Umbilical cord (tissue), 1 donor: ENCODE measurements at regions not wholly inside any gene's neighbourhood (a gene's known extent, or its start where the extent isn't known, plus 50 kb on each side); places are given as distances from the start of the nearest gene placed in this dataset.

Experiments
- DNase-seq: peaks from one replicate; pipeline ENCODE4 v3.0.0-alpha.2; 2015; ENCODE audit warnings: low spot score

DNA sequence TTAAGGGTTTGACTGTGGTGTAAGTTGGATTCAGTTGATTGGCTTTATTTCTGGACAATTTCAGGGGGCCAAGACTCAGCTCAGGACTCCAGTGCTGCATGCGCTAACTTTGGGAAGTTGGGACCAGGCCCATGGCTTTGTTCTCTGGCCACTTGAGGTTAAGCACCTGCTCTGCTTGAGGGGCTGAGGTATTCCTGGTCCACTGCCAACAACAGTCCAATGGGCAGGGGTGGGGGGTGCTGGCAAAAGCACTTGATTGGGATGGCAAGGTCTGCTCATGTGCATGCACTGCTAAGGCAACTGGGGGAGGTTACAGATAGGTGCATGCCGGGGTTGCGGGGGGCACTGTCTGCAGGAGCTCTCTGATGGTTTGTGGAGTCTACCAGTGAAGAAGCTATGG lies 52.6 kb upstream of the ASB17 start:
- DNase-seq, result no peak

DNA sequence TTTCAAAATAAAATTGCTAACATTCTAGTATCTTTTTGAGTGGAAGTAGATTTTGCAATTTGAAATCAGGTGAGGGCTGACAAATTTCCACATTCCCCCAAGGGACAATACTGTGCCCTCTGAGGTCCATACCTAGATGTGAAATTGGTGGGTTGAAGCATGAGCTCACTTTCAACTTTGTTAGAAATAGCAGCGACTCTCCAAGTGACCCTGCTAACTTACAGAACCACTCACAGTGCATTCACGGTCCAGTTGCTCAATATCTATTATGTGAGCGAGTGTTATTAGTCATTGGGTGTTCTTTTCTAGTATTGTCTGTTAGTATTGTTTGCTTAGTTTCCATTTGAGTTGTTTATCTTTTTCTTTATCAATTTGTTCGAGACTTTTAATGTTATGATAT lies 53.6 kb upstream of the ASB17 start:
- DNase-seq, result no peak

DNA sequence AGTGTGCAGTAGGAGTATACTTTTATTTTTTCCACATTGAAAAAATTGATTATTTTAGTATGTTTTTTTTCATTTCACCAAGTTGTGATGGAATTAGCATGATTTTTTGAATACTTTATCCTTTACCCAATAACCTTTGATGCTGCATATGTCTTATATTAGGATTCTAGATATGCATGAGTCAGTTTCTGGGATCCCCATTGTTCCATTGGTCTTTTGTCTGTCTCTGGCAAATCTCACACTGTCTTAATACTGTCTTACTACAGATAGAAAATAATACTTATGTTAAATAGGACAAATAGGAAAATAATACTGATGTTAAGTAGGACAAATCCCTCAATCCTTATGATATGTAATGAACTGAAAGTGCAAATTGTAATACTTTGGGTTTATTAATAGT lies 54.3 kb upstream of the ASB17 start:
- no peak for DNase-seq

DNA sequence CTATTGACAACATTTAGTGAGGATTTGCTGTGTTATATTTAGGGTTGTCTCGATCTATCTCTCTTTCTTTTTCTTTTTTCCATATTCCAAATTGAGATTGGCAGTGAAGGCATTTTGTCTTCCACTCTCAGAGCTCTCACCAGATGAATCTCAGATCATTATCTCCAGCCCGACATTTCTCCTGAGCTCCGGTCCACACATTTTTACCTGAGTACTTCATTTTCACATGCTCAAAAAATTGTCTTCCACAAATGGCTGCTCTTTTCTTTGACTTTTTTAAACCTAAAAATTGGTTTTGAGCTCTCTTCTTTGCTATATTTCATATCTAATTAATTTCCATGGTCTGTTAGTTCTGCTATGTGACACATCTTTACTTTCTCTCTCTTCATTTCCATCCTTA lies 56.9 kb upstream of the ASB17 start:
- no peak for DNase-seq

DNA sequence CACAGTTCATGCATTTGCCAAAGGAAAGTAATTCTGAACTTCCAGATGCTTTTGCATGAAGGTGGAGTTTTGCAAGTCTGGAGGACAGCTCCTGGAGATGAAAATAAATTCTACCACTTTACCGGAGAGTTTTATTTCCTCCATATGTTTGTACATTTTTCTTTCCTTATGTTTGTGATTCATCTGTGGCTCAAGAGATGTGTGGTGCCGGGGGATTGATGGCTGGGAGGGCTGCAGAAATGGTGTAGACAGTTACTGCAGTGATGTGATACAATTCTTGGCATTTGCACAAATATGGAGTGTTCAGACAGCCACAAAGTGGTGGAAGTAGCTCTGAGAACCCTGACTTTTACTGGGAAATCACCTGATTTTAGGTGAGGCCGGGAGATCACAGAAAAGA lies 58.5 kb upstream of the ASB17 start:
- DNase-seq, result peak; percentile 48

DNA sequence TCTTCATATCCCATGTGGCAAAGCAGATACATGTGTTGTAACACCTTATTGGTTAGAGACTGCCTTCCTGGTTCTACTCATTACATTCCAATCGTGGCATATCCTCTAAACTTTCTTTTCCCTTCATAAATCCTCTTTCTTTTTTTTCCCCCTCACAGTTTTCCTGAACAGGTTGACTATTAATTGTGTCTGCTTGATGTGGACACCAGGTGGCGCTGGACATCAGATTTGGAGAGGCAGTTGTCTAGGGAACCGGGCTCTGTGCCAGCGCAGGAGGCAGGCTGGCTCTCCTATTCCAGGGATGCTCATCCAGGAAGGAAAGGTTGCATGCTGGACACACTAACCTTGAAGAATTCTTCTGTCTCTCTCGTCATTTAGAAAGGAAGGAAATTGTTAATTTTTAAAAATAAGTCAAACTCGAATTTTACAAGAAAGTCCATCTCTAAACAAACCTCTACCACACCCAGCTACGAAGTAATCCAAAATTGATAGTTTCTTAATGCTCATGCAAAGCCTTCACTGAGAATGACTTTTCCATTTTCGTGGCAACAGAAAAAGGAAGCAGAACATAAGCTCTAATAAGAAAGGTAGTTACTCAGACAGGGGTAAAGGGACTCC lies 59.4 kb upstream of the ASB17 start:
- peak; percentile 90 for DNase-seq

DNA sequence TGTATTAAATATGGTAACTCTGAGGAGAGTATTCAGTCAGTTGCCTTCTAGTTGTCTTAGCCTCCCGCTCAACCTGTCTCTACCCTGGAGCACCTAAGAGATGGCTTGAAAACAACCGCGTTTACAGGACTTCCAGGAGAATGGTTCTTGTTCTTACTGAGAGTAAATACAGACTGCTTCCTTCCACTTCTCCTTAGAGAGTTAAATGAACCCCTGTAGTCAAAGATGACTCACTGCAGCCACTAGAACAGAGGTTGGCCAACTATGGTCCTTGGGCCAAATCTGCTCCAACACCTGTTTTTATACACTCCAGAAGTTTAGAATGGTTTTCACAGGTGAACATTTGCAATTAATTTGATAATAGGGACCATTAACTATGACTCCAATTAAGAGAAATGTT lies 60.1 kb upstream of the ASB17 start:
- no peak for DNase-seq

DNA sequence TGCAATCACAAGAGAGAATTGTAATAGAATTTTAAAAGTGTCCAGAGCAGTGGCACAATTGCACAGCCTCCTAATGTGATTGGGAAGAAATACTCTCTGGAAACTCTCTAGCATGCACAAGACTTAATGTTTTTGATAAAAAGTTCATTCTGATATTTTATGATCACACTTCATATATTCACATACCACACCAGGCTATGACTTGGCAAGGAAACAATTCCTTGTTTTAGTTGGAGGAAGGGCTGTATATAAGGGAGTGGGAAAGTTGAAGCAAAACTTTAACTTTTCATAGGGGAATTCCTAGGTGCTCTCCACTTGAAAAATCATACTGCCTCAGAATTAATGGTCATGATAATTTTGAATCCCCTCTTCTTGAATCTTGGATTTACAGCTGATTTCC lies 61.5 kb upstream of the ASB17 start:
- DNase-seq, result no peak

DNA sequence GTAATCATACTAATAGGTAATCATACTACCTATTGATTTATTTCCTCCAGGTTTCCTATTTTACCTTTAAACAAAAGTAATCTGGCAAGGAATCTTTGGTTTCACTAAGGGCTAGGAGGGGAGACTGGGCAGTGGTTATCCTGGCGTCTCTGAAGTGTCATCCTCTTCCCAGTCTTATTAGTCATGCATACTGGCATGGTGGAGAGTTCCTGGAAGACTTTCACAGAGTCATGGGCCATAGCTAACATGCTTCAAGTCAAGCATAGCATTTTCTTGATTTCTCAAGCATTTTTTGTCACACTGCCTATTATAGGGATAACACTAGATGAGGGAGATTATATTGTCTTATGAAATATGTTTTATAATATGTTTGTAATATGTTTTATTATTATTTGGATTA lies 64.0 kb upstream of the ASB17 start:
- DNase-seq, result no peak

DNA sequence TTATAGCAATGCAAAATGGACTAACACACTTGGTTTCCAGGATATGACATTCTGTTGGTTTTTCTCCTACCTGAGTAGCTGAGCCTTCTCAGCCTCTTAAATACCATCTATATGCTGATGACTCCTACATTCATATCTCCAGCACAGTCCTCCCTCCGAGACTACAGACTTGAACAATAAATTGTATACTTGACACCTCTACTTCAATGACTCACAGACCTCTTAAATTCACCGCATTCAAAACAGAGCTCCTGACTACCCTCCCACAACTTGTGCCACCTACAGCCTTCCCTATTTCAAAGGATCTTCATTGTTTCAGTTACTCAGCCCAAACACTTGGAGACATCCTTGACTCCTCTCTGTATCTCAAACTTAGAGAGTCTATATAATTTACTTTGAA lies 66.8 kb upstream of the ASB17 start:
- DNase-seq, result no peak

DNA sequence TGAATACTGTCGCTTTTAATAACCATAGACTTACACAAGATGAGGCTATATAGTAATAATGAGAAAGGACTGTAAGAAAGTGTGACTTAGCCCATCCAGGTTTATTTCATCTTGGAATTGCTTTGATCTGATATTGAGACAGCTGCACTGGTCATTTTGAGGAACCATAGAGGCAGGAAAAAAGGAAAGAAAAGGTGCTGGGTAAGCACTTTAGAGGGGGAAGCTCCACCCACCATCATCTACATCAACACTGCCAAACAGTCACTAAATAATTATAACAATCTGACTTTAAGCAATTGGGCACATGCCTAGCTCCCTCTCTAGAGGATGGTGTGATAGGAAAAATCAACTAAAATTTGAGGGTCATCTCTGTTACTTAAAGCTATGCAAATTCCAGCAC lies 70.6 kb upstream of the ST6GALNAC3 start:
- no peak for DNase-seq

DNA sequence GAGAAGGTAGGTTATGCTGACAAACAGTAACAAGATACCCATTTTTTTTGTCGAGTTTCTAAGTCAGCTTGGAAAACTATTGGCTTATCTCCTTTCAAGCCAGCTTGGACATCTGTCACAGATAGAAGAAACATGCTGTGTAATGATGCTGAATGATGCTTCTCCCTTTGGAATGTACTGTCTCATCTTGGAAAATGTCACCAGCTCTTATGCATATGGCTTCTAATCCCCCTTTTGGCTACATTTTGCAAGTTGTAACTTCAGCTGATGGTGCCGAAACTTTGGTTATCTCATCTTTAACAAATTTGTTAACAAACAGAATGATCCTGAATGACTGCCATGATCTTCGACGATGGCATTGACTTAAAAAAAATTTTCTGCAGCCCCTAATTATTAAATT lies 68.8 kb upstream of the ST6GALNAC3 start:
- no peak for DNase-seq

DNA sequence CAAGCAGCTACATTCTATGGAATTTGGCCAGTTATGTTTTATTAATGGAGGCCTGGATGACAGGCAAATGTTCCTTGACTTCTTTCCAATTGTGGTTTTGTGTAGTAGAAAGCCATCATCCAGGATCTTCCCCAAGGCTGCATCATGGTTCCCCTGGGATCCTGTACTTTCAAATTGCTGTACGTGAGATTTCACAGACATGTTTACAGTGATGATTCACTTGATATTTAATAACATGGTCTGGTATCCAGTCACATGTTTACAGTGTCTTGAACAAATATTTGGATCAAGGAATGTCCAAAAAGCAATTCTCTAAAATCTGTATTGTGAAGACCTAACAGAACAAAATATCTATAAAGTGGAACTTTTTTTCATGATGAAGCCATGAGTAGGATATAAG lies 68.3 kb upstream of the ST6GALNAC3 start:
- peak; percentile 83 for DNase-seq

DNA sequence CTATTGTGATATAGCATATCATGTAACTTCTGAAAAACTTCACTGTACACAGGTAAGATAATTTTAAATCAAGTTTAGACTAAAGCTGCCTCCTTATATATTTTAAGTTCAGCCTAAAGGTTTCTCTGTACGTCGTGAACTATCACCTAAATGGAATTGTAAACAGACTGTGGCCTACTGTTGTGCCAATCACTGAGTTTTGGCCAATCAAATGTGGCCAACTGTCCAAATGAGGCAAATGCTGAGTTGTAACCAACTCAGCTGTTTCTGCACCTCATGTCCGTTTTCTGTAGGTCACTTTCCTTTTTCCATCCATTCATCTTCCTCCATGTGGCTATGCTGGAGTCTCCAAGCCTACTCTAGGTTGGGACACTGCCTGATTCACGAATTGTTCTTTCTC lies 63.7 kb upstream of the ST6GALNAC3 start:
- no peak for DNase-seq

DNA sequence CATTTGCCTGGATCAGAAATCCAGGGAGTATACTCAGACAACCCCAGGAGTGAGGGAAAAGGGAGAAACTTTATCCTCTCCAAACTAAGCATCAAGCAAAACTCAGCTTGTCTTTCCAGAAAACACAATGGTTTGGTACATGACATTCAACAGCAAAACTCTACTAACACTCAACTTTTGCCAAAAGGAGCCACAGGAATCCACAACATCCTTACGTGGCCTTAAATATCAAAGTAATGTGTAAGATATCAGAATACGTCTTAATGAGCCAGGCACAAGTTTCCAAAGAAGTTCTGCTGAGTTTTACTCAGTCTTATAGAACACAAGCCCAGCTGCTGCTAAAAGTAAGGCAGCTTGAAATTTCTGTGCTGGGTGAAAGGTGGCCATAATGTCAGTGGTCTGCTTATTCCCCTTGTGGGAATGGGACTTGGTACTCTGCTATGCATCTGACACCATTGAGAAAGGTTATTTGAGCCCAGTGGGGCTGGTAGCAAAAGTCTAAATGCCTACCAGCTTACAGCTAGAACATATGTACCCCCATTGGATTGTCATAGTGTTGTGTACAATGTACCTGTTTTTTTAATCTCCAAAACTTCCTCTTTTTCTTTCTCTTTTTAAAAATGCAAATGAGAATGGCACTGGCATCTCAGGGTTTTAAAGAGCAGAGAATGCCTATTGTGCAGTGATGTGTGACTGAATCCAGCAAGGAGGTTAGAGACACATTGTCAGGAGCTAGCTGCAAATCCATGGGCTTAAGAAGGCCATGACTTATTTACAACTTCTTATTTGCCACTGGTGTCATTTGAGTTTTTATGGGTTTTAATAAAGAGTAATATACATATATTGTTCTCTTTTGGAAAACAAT lies 62.0 kb upstream of the ST6GALNAC3 start:
- no peak for DNase-seq

DNA sequence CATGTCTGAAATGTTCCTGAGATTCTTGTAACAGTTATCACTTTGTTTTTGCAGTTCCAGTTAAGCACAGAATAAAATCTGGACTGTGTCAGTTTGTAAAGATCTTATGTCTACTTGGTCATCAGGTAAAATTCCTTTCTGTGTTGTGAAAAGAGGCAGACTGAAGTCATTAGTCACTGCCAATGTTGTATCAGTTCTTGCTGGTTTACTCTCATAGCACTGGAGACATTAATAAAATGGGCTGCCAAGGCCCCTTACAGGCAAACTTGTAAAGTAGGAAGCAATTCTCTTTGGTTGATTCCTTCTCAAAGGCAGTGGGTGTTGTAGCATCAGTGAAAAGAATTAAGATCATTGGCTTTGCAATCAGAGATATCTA lies 61.4 kb upstream of the ST6GALNAC3 start:
- peak; percentile 64 for DNase-seq

DNA sequence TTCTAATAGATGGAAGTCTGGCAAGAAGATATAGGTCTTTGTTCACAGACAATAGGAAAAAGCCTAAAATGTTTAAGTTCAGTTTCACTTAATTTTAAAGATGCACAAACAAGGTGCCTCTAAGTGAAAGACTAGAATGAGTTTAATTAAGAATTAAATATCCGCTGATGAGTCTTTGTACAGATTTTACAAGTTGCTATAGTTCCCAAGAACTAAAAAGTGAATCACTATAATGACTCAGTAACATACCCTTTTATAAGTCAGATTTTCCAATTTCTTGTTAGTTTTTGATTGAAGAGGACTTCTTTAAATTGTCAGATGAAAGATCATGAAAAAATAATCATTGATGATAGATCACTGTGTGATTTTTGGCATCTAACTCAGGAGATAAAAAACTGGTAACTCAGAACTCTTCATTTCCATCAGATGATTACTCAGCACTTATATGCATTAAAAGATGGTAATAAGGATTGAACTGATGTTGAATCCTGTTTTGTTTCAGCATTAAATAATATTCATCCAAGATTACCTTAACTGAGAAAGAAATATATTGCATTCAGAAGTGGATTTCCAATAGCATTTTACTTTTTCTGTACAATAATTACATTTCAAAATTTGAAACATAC lies 59.0 kb upstream of the ST6GALNAC3 start:
- DNase-seq, result no peak

DNA sequence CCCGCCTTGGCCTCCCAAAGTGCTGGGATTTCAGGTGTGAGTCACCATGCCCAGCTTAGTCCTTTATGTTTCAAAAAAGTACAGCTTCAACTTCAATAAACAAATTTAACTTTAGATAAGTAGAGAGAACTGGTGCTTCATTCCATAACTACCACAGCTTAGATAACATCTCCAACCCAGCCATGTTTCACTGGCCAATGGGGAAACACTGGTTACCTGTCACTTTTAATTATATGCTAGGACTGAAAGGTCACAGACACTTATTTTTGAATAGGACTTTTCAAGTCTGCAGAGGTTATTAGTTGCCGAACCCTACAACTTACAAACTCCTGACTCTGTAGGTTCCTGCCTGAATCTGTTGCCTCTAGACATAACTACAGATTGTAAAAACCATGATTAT lies 56.5 kb upstream of the ST6GALNAC3 start:
- DNase-seq, result no peak

DNA sequence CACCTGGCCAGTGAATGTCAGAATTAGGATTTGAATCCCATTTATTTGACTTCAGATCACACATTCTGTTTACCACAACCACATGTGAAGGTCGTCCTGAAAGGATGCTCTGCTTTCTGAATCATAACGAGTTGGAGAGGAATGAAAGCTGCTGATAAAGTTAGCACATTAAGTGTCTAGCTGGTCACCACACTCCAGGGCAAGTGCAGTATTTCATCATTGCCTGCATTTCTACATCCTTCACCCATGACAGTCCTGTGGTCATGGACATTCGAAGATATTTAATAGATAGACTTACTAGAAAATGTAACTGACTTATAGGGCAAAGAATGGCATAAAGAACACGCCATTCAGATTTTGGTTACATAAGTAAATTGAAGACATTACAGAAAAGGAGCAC lies 52.7 kb upstream of the ST6GALNAC3 start:
- DNase-seq, result no peak

DNA sequence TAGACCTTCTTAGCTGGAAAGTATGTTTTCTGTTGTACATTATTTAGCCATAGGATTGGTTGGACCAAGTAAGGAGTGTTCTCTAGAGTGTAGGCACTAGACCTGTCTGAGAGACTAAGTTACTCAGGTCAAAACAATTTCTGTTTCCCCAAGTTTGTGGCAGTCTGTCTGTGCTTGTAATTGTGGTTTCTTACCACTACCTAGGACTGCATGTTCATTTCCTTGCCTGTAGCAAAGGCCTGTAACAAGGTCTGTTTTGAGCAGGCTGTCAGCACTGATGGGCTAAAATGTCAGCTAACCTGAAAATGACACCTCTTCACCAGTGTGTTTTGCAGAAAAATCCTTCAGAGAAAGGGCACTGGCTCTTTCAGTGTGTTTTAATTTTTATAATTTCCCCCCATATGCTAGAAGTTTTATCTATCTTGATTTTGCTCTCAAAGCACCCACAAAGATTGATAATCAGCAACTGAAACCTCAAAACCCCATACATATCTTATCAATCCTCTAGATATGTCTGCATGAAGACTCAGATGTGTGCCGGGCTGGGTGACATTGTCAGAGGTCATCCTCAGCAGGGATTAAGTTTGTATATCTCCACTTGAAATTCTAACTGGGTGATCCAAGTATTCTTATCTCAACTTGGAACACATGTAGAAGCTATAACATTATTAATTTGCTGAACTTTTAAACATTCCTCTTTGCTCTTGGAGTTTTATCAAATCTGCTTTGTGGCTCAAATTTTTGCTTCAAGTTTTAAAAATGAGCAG lies 50.7 kb upstream of the ST6GALNAC3 start:
- DNase-seq, result peak; percentile 59
